RWPE2 (cell line): ENCODE measurements at regions not wholly inside any gene's neighbourhood (a gene's known extent, or its start where the extent isn't known, plus 50 kb on each side); places are given as distances from the start of the nearest gene placed in this dataset.

Source experiments
- ATAC-seq: fragments of 200-7000 bp; cut with Tn5 transposase; 3 replicates; pipeline ENCODE4 v1.9.1; 2021; ENCODE audit warnings: low read depth
- DNase-seq: peaks from one replicate; pipeline ENCODE4 v3.0.0-alpha.2; 2020; ENCODE audit warnings: low spot score
- H3K27ac ChIP-seq: fragments of 450-650 bp; 2 replicates; pipeline ENCODE4 v1.5.1; 2017; ENCODE audit warnings: mild to moderate bottlenecking; ENCODE audit not compliant: poor library complexity, severe bottlenecking
- H3K27me3 ChIP-seq: fragments of 250-450 bp; sonication (Bioruptor Pico); 2 replicates; pipeline ENCODE4 v1.5.1; 2021; ENCODE audit warnings: mild to moderate bottlenecking, moderate library complexity; ENCODE audit not compliant: insufficient read depth, poor library complexity, severe bottlenecking
- H3K36me3 ChIP-seq: fragments of 250-450 bp; sonication (Bioruptor Pico); 2 replicates; pipeline ENCODE4 v1.5.1; 2020; ENCODE audit warnings: low read depth, mild to moderate bottlenecking, moderate library complexity
- H3K4me1 ChIP-seq: fragments of 250-450 bp; sonication (Bioruptor Pico); 2 replicates; pipeline ENCODE4 v1.5.1; 2021; ENCODE audit warnings: mild to moderate bottlenecking, moderate library complexity; ENCODE audit not compliant: insufficient read depth, poor library complexity, severe bottlenecking
- H3K4me3 ChIP-seq: fragments of 250-450 bp; sonication (Bioruptor Pico); 2 replicates; pipeline ENCODE4 v1.5.1; 2021; ENCODE audit warnings: mild to moderate bottlenecking, moderate library complexity; ENCODE audit not compliant: severe bottlenecking
- H3K9me3 ChIP-seq: fragments of 250-450 bp; sonication (Bioruptor Pico); 2 replicates; pipeline ENCODE4 v1.5.1; 2021; ENCODE audit warnings: mild to moderate bottlenecking, moderate library complexity; ENCODE audit not compliant: severe bottlenecking
- CTCF ChIP-seq: fragments of 450-650 bp; IDR thresholded peaks from one replicate; pipeline ENCODE4 v1.5.1; 2017; ENCODE audit warnings: mild to moderate bottlenecking, moderate library complexity; ENCODE audit not compliant: poor library complexity, severe bottlenecking

- no peaks in the 10 kb centered on the region for H3K4me1 ChIP-seq
- H3K36me3 ChIP-seq, result no peaks in the 10 kb centered on the region
- TF ChIP-seq CTCF, result no peak
- no peaks in the 10 kb centered on the region for H3K9me3 ChIP-seq
- H3K27me3 ChIP-seq, result no peaks in the 10 kb centered on the region
- H3K4me3 ChIP-seq, result no peak overlapping the region
- no peak for DNase-seq
- no peak; the same call in 2 of the 3 replicates for ATAC-seq
- no peak overlapping the region for H3K27ac ChIP-seq
Measured at GRCh38 chr13:62997038-62997599, 1581.5 kb upstream of the PCDH20 start.

- Histone ChIP-seq H3K27ac (no peak overlapping the region), H3K27me3 (no peaks in the 10 kb centered on the region), H3K36me3 (no peaks in the 10 kb centered on the region), H3K4me3 (no peak overlapping the region), H3K4me1 (no peaks in the 10 kb centered on the region), H3K9me3 (no peaks in the 10 kb centered on the region)
- no peak for DNase-seq
- no peak for ATAC-seq
- no peak for TF ChIP-seq CTCF
Measured at GRCh38 chr13:62973804-62974203, 1558.2 kb upstream of the PCDH20 start.

- ATAC-seq, result no peak
- no peaks in the 10 kb centered on the region for H3K9me3 ChIP-seq
- H3K27ac ChIP-seq, result no peak overlapping the region
- H3K27me3 ChIP-seq, result no peaks in the 10 kb centered on the region
- TF ChIP-seq CTCF, result no peak
- no peak overlapping the region for H3K4me3 ChIP-seq
- H3K36me3 ChIP-seq, result no peaks in the 10 kb centered on the region
- H3K4me1 ChIP-seq, result no peaks in the 10 kb centered on the region
- no peak for DNase-seq
Measured at GRCh38 chr13:62964522-62964921, 1548.9 kb upstream of the PCDH20 start.

- H3K27me3 ChIP-seq, result no peaks in the 10 kb centered on the region
- H3K9me3 ChIP-seq, result no peaks in the 10 kb centered on the region
- no peak overlapping the region for H3K4me3 ChIP-seq
- TF ChIP-seq CTCF, result no peak
- no peak for ATAC-seq
- no peak overlapping the region for H3K27ac ChIP-seq
- no peaks in the 10 kb centered on the region for H3K4me1 ChIP-seq
- DNase-seq, result no peak
- H3K36me3 ChIP-seq, result no peaks in the 10 kb centered on the region
Measured at GRCh38 chr13:62960723-62961122, 1545.1 kb upstream of the PCDH20 start.

GRCh38 chr13:62933809-62934208, 1518.2 kb upstream of the PCDH20 start:
- Histone ChIP-seq H3K27ac (no peak overlapping the region), H3K4me1 (no peaks in the 10 kb centered on the region), H3K9me3 (no peaks in the 10 kb centered on the region), H3K4me3 (no peak overlapping the region), H3K27me3 (no peaks in the 10 kb centered on the region), H3K36me3 (no peaks in the 10 kb centered on the region)
- ATAC-seq (no peak), DNase-seq (no peak)
- no peak for TF ChIP-seq CTCF
